Vagina (tissue), 2 donors: ENCODE measurements at regions not wholly inside any gene's neighbourhood (a gene's known extent, or its start where the extent isn't known, plus 50 kb on each side); places are given as distances from the start of the nearest gene placed in this dataset.

ENCODE experiments used
- DNase-seq, 2 donors: peaks; one replicate each; pipeline ENCODE4 v3.0.0-alpha.2; 2017; ENCODE audit errors: extremely low spot score in 2 of 2
- H3K27ac ChIP-seq: fragments of 200-600 bp; sonication (generic); one replicate; pipeline ENCODE4 v1.5.1; 2019
- H3K27me3 ChIP-seq: fragments of 200-600 bp; sonication (generic); one replicate; pipeline ENCODE4 v1.5.1; 2019
- H3K36me3 ChIP-seq, 2 donors: fragments of 200-600 bp; sonication (generic); one replicate each; pipeline ENCODE4 v1.5.1; 2017 to 2019
- H3K4me1 ChIP-seq: fragments of 200-600 bp; sonication (generic); one replicate; pipeline ENCODE4 v1.5.1; 2019
- H3K4me3 ChIP-seq, 2 donors: fragments of 200-600 bp; sonication (generic); 1 replicate in 1 of 2; 2 replicates in 1 of 2; pipeline ENCODE4 v1.5.1; 2016 to 2019
- H3K9me3 ChIP-seq: fragments of 200-600 bp; sonication (generic); one replicate; pipeline ENCODE4 v1.5.1; 2019
- POLR2A ChIP-seq, 2 donors: fragments of 450-650 bp; IDR thresholded peaks; one replicate each; pipeline ENCODE4 v1.6.1; 2017; ENCODE audit warnings: antibody characterized with exemption in 2 of 2, mild to moderate bottlenecking in 2 of 2, moderate library complexity in 2 of 2
- POLR2AphosphoS5 ChIP-seq, 2 donors: sonication (generic); formaldehyde crosslinking; IDR thresholded peaks; one replicate each; pipeline ENCODE4 v1.9.0; 2017; ENCODE audit warnings: antibody characterized with exemption in 2 of 2, mild to moderate bottlenecking in 2 of 2, low read depth in 1 of 2; ENCODE audit not compliant: insufficient read depth in 1 of 2
- intact Hi-C: fragments of 100-400 bp; cut with DNase I; formaldehyde crosslinking; loops from one replicate; pipeline ENCODE4 v1.15.1; 2023
- TF ChIP-seq, protein P1 (sequence below), 3 experiments: fragments of 450-650 bp in 2 of 3; fragments of 200-600 bp in 1 of 3; sonication (generic) in 1 of 3; IDR thresholded peaks; one replicate each; pipeline ENCODE4 v1.5.1; 2017 to 2019; ENCODE audit warnings: antibody characterized with exemption in 3 of 3, mild to moderate bottlenecking in 2 of 3, moderate library complexity in 2 of 3

DNA sequence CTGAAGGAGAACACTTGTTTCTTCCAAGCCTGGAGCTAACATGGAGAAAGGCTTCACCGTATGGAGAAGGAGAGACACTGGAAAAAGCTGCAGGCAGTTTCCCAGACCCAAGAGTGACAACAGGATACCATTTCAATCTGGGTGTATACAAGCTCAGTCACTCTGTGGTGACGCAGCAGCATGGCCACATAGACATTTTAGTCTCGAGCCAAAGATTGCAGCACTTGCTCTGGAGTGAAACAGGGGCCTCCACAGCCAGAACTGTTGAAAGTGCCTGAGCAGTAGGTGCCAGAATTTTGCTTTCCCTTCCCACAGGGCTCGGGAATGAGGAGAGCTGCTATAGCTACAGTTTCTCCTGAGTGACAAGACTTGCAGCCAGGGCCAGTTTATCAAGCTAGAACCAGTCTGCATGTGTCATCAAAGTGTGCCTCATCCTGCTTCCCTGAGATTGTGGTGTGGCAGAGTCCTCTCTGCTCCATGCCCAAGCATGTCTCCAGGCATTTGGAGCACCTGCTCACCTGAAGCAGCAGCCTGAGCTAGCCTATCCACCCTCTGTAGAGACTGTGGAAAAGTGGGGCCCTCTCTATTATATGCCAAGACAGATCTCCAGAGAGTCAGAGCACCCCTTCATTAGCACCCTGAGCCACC lies 234.6 kb upstream of the CDH19 start:
- intact Hi-C loops: no loop called here
- no peak overlapping the region for H3K4me3 ChIP-seq
- DNase-seq: no peak
- H3K9me3 ChIP-seq: no peaks in the 10 kb centered on the region
- no peak overlapping the region for H3K27ac ChIP-seq
- H3K27me3 ChIP-seq: no peaks in the 10 kb centered on the region
- H3K36me3 ChIP-seq: no peaks in the 10 kb centered on the region
- H3K4me1 ChIP-seq: no peaks in the 10 kb centered on the region
- TF ChIP-seq POLR2AphosphoS5 (IDR thresholded peaks at IDR 0.05; ENCODE audit: insufficient read depth in 1 of 2, low read depth in 1 of 2): no peak
- TF ChIP-seq, protein P1, sequence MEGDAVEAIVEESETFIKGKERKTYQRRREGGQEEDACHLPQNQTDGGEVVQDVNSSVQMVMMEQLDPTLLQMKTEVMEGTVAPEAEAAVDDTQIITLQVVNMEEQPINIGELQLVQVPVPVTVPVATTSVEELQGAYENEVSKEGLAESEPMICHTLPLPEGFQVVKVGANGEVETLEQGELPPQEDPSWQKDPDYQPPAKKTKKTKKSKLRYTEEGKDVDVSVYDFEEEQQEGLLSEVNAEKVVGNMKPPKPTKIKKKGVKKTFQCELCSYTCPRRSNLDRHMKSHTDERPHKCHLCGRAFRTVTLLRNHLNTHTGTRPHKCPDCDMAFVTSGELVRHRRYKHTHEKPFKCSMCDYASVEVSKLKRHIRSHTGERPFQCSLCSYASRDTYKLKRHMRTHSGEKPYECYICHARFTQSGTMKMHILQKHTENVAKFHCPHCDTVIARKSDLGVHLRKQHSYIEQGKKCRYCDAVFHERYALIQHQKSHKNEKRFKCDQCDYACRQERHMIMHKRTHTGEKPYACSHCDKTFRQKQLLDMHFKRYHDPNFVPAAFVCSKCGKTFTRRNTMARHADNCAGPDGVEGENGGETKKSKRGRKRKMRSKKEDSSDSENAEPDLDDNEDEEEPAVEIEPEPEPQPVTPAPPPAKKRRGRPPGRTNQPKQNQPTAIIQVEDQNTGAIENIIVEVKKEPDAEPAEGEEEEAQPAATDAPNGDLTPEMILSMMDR (IDR thresholded peaks at IDR 0.05): no peak
- TF ChIP-seq POLR2A (IDR thresholded peaks at IDR 0.05): no peak

DNA sequence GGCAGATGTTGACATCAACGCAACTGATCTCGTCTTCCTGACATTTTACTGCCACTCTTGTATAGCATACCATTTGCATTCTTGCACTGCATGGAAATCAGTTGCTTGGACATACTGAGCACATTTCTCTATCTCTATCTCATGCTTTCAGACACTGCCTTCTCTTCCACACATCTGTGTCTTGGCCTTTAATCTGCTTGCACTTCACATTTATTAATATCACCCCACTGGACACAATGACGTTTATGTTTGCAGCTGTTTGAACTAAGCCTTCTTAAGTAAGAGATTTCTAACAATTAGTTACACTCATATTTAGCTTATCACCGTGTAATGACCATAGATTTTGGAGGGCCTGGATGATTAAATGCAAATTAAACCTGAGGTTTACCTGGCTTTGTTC lies 229.8 kb upstream of the CDH19 start:
- Histone ChIP-seq H3K9me3 (no peaks in the 10 kb centered on the region), H3K4me3 (no peak overlapping the region), H3K27me3 (no peaks in the 10 kb centered on the region), H3K4me1 (no peaks in the 10 kb centered on the region), H3K27ac (no peak overlapping the region), H3K36me3 (no peaks in the 10 kb centered on the region)
- no peak for DNase-seq
- TF ChIP-seq POLR2AphosphoS5 (IDR thresholded peaks at IDR 0.05; ENCODE audit: insufficient read depth in 1 of 2, low read depth in 1 of 2): no peak
- TF ChIP-seq, protein P1 (IDR thresholded peaks at IDR 0.05): no peak
- no peak for TF ChIP-seq POLR2A (IDR thresholded peaks at IDR 0.05)
- intact Hi-C loops: no loop called here

DNA sequence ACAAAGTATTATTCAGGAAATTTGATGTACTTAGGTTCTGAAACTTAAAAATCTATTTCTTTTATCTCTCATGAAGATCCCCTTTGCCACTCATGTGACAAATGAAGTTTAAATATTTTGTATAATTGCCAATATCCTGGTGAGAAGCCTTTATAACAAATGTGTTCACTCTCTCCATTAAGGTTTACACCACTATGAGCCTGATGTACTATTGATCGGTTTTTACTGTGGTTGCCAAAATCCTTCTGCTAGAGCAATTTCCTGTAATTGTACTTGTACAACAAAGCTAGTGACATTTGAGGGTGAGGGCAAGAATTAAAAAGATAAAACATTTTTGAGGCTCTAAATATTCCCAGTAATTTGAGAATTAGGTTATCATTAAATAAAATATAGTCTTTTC lies 222.3 kb upstream of the CDH19 start:
- TF ChIP-seq, protein P1 (IDR thresholded peaks at IDR 0.05): no peak
- TF ChIP-seq POLR2A (IDR thresholded peaks at IDR 0.05) (no peak), POLR2AphosphoS5 (IDR thresholded peaks at IDR 0.05; ENCODE audit: insufficient read depth in 1 of 2, low read depth in 1 of 2) (no peak)
- H3K4me3 ChIP-seq: no peak overlapping the region
- intact Hi-C loops: no loop called here
- DNase-seq: no peak
- no peaks in the 10 kb centered on the region for H3K9me3 ChIP-seq
- no peak overlapping the region for H3K27ac ChIP-seq
- no peaks in the 10 kb centered on the region for H3K27me3 ChIP-seq
- H3K36me3 ChIP-seq: no peaks in the 10 kb centered on the region
- H3K4me1 ChIP-seq: no peaks in the 10 kb centered on the region

DNA sequence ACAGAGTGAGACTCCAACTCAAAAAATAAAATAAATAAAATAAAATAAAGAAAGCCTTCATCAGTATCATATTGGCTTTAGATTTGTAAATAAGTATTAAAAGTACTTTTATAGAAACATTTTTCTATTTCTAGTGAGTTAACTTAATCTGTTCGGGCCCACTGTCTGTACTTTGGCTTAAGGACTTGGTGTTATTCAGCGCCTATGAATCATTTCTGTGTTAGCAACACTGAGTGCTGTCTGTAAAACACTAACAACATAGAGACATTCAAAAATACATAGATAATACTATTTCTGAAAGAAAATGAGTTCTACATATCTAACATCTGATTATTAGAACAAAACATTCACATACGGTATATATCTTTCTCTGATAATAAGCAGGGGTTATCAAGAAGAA lies 221.5 kb upstream of the CDH19 start:
- no peaks in the 10 kb centered on the region for H3K27me3 ChIP-seq
- no peak overlapping the region for H3K4me3 ChIP-seq
- intact Hi-C loops: no loop called here
- no peak for DNase-seq
- H3K27ac ChIP-seq: no peak overlapping the region
- TF ChIP-seq POLR2A (IDR thresholded peaks at IDR 0.05) (no peak), POLR2AphosphoS5 (IDR thresholded peaks at IDR 0.05; ENCODE audit: insufficient read depth in 1 of 2, low read depth in 1 of 2) (no peak)
- TF ChIP-seq, protein P1 (IDR thresholded peaks at IDR 0.05): no peak
- H3K36me3 ChIP-seq: no peaks in the 10 kb centered on the region
- no peaks in the 10 kb centered on the region for H3K4me1 ChIP-seq
- no peaks in the 10 kb centered on the region for H3K9me3 ChIP-seq

DNA sequence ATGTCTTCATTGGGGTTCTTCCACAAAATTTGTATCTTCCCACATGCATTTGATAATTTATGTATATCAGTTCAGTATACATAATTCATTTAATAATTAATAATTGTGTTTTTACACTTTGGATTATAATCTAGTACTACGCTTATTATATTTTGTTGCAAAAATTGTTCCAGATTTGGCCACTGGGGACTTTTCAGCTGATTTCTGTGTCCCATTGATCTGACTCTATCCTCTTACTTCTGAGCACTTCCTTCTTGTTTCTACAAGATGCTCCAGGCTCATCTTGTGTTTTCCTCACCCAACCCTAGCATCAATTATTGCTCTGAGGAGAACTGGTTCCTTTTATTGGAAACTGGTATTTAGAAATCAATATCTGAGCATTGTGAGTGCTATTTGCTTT lies 215.3 kb upstream of the CDH19 start:
- intact Hi-C loops: no loop called here
- H3K9me3 ChIP-seq: no peaks in the 10 kb centered on the region
- no peak overlapping the region for H3K4me3 ChIP-seq
- no peak for DNase-seq
- no peak for TF ChIP-seq POLR2A (IDR thresholded peaks at IDR 0.05)
- TF ChIP-seq POLR2AphosphoS5 (IDR thresholded peaks at IDR 0.05; ENCODE audit: insufficient read depth in 1 of 2, low read depth in 1 of 2): no peak
- TF ChIP-seq, protein P1 (IDR thresholded peaks at IDR 0.05): no peak
- H3K27me3 ChIP-seq: no peaks in the 10 kb centered on the region
- H3K4me1 ChIP-seq: no peaks in the 10 kb centered on the region
- no peak overlapping the region for H3K27ac ChIP-seq
- no peaks in the 10 kb centered on the region for H3K36me3 ChIP-seq
